RWPE1 (cell line): ENCODE measurements at regions not wholly inside any gene's neighbourhood (a gene's known extent, or its start where the extent isn't known, plus 50 kb on each side); places are given as distances from the start of the nearest gene placed in this dataset.
A peak's percentile ranks its signal among the peaks of the same experiment; 100 is the strongest.

Experiments used
- CTCF ChIA-PET: fragments of 350-600 bp; sonication (Branson Sonifier 250); formaldehyde crosslinking; extraction: SDS; loops from one replicate; lab custom pipeline; 2021; lab: Yijun Ruan, JAX
- POLR2A ChIA-PET: fragments of 400-600 bp; formaldehyde crosslinking; extraction: SDS; loops from one replicate; lab custom pipeline; 2020; ENCODE audit warnings: antibody characterized with exemption; ENCODE audit not compliant: low non-redundant PET; lab: Yijun Ruan, JAX
- DNase-seq: peaks from one replicate; pipeline ENCODE4 v3.0.0; 2012; ENCODE audit warnings: low spot score
- H3K27ac ChIP-seq: fragments of 450-650 bp; 2 replicates; pipeline ENCODE4 v1.5.1; 2017
- TF ChIP-seq, protein P1 (sequence below): fragments of 450-650 bp; conservative IDR thresholded peaks from 2 replicates; pipeline ENCODE4 v1.5.1; 2017; ENCODE audit warnings: low read depth, mild to moderate bottlenecking

DNA sequence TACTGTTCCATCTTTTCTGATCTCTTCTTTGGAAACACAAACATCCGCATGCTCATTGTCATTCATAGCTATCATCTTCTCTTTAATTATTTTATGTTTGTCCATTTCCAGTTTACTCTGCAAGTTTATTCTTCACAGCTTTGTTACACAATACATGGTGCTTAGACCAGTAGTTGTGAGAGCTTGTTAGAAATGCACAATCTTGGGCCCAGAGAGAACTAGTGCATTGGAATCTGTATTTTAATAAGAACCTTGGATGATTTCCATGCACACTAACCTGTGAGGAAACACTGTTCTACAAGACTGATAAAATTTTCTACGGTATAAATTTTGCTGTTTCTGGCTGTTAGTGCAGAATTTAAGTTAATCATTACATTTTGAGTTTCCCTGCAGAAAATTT, 59.3 kb upstream of the SLC2A13 start:
- ChIA-PET CTCF (no interaction called here), POLR2A (no interaction called here)
- TF ChIP-seq, protein P1, sequence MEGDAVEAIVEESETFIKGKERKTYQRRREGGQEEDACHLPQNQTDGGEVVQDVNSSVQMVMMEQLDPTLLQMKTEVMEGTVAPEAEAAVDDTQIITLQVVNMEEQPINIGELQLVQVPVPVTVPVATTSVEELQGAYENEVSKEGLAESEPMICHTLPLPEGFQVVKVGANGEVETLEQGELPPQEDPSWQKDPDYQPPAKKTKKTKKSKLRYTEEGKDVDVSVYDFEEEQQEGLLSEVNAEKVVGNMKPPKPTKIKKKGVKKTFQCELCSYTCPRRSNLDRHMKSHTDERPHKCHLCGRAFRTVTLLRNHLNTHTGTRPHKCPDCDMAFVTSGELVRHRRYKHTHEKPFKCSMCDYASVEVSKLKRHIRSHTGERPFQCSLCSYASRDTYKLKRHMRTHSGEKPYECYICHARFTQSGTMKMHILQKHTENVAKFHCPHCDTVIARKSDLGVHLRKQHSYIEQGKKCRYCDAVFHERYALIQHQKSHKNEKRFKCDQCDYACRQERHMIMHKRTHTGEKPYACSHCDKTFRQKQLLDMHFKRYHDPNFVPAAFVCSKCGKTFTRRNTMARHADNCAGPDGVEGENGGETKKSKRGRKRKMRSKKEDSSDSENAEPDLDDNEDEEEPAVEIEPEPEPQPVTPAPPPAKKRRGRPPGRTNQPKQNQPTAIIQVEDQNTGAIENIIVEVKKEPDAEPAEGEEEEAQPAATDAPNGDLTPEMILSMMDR: no peak
- DNase-seq: no peak
- H3K27ac ChIP-seq: no peak overlapping the region

DNA sequence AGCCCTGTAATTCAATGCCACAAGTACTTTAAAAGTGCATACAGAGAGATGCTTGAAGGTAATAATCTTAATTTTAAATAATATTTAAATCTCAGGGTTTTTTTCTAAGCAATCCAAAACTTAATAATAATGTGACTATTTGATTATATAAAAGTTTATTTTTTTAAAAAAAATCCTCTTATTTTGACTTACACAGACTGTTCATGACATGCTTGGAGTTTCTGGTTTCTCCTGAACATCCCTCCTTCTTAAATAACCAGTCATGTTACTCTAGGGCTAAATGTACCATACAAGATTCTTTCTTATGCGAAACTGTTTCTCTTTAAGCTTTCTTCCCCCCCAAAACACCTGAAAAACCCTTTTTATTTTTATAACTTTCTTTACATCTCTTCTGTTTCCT, 58.2 kb upstream of the SLC2A13 start:
- no peak for DNase-seq
- ChIA-PET CTCF (no interaction called here), POLR2A (no interaction called here)
- TF ChIP-seq, protein P1: no peak
- H3K27ac ChIP-seq: no peak overlapping the region

- ChIA-PET POLR2A (no interaction called here), CTCF (interaction anchor here (0.8 kb wide), 1 partner anchor 139 kb away, joined by 6 read pairs; no protein-coding TSS in a partner anchor)
- DNase-seq: no peak
- H3K27ac ChIP-seq: no peak overlapping the region
- TF ChIP-seq, protein P1: no peak
Measured at GRCh38 chr12:40162033-40162432, 56.2 kb upstream of the SLC2A13 start.

DNA sequence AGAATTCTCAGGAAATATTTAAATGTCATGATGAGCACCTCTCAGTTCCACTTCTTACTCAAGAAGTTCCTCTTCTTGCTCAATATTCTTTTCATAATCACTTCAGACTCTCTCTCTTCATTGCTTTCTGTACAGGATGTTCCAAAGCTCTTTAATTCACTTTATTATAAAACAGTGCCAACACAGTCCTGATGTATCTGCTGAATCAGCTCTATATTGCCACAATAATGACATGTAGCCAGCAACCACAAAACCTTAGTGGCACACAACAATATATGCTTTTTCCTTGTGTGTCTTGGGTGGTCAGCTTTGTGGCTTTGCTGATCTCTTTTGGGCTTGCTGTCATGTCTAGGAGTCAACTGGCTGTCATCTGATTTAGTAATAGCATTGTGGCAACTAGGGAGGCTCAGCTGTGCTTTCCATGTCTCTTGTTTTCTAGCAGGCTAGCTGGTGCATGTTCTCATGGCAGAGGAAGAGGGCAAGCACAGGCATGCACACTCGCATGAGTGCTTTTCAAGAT, 52.8 kb upstream of the SLC2A13 start:
- ChIA-PET POLR2A (no interaction called here), CTCF (no interaction called here)
- TF ChIP-seq, protein P1: no peak
- DNase-seq: peak; percentile 34
- H3K27ac ChIP-seq: peak overlapping the region; percentile 71

GRCh38 chr12:40157336-40157735, 51.5 kb upstream of the SLC2A13 start:
- CTCF ChIA-PET: no interaction called here
- POLR2A ChIA-PET: no interaction called here

DNA sequence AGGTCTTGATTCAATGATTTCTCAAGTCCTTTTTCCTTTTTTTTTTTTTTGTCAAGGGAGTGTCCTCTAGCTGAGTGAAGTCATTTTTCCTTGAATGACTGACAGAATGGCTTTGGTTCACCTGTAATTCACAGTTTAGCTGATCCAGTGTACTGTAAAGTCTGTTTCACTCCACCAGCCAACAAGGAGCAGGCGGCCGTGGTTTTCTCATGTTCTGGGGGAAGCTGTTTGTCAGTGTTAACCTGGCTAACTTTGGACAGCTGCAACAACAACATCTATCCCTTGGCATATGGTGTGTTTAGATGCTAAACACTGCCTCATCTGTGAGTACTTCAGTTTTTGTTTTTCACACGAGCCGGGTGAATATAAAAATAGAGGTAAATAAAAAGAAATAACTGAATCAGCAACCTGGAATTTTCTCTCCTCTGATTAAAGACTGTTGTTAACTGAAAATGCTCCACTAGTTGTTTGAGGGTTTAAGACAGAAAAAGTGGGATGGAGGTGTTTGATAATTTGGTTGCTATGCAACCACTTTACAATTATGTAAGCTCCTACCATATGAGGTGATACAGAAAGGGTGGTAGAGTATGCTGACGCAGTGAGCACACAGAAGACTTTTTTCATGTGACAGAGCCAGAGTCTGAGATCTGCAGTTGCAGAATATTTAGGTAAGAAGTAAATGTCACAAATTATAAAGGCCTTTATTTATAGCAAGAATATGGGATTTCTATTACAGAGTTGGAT, 50.3 kb upstream of the SLC2A13 start:
- H3K27ac ChIP-seq: no peak overlapping the region
- POLR2A ChIA-PET: no interaction called here

More at GRCh38 chr12:40157336-40157735, 51.5 kb upstream of the SLC2A13 start:
- no peak for DNase-seq
- no peak overlapping the region for H3K27ac ChIP-seq
- TF ChIP-seq, protein P1: no peak

More for the DNA sequence above, 50.3 kb upstream of the SLC2A13 start:
- no peak for DNase-seq
- TF ChIP-seq, protein P1: no peak
- CTCF ChIA-PET: interaction anchor here (1.0 kb wide), 1 partner anchor 155 kb away, joined by 3 read pairs; no protein-coding TSS in a partner anchor
